GM18861 (cell line): ENCODE measurements at regions not wholly inside any gene's neighbourhood (a gene's known extent, or its start where the extent isn't known, plus 50 kb on each side); places are given as distances from the start of the nearest gene placed in this dataset.

ENCODE experiments used
- ATAC-seq: cut with Tn5 transposase; IDR thresholded peaks from one replicate; pipeline ENCODE4 v1.9.1; 2021; ENCODE audit not compliant: unreplicated experiment

- ATAC-seq = no peak
Measured at GRCh38 chr5:156109317-156110023, 217.5 kb upstream of the SGCD start.

GRCh38 chr5:156119692-156120091 lies 207.3 kb upstream of the SGCD start:
- ATAC-seq = no peak

DNA sequence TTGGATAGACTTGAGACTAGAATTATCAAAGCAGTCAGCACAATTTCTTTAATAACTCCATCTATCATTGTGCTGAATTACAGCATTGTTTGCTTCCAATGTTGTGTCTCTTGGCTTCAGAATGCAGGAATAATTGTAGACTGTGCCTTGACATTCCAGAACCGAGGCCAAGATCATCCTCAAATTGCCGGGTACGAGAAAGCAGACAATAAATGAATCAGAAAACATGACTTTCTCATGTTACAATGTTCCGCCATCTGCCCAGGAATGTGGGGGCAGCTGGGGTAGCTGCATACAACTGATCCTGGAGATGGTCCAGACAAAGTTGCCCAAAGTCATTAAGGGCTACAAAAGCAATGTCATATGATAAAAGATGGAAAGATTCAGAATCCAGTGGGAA lies 206.2 kb upstream of the SGCD start:
- ATAC-seq = no peak

DNA sequence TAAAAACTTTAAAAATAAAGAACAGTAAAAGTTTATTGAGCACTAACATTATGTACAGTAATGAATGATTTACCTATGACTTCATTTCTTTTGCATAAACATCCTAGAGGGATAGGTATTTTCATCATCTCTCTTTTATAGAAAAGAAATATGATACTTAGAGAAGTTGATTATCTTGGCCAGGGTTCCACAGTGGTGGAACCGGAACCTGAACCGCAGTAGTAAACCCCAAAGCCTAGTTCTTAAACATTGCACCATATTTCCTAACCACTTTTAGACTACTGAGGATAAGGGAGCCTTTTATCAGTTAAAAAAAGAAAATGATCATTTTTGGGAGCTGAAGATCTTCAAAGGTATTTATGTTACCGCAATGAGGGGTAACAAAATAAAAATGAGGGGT lies 205.7 kb upstream of the SGCD start:
- ATAC-seq = no peak

DNA sequence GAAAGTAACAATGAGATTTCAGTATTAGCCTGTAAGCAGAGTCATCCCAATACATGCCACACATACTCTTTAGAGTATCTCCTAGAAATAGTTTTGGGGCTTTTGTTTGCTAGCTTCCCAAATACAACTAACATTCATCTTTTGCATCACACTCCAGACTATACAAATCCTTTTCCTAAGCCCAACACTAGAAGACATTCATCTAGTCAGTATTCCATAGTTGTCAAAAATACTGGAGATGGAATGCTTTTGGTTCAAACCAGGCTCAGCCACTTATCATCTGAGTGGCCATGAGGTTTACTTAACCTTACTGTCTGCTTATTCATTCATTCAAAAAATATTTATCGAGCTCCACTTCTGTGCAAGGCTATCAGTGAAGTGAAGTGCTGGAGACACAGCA lies 205.1 kb upstream of the SGCD start:
- no peak for ATAC-seq

DNA sequence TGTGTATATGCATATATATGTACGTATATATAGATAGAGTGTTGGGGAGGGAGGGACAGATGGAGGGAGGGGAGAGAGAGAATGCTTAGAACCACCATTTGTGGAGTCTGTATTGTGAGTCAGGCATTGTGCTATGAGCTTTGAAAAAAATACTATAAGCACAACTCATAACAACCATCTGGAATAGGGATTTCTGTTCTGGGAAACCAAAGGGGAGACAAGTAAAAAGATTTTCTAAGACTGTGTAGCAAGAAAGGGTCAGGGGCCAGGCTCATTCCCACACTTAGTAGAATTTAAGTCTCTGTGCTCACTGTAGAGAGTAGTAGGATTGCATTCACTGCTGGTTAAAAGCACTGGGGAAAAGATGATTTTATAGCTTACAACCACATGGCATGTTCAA lies 202.3 kb upstream of the SGCD start:
- no peak for ATAC-seq

DNA sequence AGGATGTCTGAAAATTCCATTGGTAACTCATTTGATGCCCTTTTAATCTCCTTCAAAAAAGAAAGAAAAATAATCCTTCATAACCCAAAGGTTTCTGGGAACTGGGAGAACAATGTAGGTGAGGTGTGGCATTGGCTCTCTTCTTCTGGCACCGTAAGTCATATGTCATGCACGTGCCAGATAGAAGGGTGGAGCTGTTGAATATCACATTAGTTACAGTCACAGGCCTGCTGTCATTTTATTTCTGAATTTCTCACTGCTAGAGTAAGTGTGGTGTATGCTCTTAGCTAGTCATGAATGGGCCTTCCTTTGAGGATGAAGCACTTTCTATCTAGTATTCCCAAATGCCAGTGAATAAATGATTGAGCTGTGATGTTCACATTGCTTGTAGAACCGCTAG lies 201.8 kb upstream of the SGCD start:
- no peak for ATAC-seq

DNA sequence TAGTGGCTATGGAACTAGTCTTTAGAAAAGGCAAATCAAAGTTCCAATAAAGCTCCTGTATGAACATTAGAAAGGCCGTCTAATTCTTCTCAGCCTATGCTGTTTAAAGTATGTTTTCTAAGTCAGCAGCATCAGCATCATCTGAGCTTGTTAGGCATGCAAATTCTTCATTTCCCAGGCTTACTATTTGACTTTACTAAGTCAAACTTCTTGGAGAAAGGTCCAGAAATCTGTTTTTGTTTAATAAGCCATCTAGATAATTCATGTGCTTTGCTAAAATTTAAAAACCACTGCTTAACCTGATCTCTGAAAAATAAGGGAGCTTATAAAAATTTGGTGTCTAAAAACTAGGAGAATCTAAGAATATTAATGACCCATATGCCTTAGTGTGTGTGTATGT lies 200.2 kb upstream of the SGCD start:
- no peak for ATAC-seq

DNA sequence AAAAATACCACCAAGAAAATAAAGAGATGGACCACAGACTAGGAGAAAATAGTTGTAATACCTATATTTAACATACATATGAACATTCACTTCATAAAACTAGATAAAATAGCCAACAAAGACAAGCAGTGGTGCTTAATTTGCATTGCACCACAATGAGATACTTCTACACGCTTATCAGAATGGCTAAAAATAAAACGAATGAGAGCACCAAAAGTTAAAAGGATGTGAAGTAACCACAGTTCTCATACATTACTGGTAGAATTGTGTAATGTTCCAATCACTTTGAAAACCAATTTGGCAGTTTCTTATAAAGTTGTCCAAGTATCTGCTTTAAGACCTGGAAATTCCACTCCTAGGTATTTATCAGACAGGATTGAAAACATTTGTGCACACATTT lies 198.9 kb upstream of the SGCD start:
- peak; percentile 45 for ATAC-seq

- ATAC-seq = no peak
Measured at GRCh38 chr5:156134216-156134615, 192.7 kb upstream of the SGCD start.

DNA sequence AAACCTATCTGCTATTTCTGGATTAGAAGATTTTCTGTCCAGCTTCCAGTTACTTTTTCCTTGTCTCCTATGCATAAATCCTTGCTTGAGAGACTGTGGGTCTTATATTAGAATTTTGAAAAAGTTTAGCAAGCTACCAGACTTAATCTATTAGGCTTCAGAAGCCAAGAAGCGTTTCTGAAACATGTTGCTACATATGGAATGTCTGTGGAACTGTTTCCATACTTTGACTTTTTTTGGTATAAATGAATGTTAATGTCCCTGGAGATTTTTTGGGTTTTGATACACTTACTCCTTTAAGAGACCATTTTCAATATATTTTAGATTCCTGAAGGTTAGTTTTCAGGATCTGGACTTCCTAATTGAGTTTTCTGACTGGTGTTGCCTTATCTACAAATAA lies 191.4 kb upstream of the SGCD start:
- ATAC-seq = no peak

- ATAC-seq = no peak
Measured at GRCh38 chr5:156137071-156137869, 189.7 kb upstream of the SGCD start.

DNA sequence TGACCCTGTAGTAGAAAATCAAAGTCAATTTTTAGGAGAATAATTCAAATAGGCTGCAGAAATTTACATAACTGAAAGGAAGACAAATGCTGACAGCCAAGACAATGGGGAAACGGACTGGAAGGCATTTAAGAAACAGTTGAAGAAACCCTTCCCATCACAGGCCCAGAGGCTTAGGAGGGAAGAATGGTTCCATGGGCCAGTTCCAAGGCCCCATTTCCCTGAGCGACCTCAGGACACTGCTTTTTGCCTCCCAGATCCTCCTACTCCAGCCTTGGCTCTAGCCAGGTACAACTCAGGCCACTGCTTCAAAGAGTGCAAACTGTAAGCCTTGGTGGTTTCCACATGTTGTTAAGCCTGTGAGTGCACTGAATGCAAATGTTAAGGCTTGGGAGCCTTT lies 184.1 kb upstream of the SGCD start:
- ATAC-seq = no peak

DNA sequence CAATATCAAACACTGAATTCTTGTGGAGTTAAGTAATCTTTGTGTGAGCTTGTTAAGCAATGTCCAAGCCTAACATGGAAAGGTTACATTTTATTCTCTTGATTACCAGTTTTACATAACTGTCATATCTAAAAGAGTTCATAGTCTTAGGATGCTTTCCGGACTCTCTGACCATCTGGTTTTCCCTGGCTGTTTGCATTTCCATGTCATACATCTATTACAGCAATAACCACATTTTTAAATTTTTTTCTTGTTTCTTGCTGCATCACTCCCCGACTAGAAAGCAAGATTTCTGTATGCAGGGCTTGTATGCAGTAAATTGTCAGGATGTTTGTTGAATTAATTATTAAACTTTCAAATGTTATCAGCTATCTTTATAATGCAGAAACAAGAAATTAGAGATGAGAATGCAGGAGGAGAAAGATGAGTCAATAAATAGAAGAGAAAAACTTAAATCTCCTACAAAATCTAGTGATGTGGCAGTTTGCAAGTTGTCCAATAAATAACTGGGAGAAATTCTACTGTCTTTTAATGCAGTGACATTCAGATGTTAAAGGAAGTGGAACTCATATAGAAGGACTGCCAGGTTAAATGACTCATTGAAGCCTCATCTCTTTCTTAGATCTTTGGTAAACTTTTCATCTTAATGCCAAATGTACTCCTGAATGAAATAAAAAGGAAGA lies 179.6 kb upstream of the SGCD start:
- ATAC-seq = no peak

DNA sequence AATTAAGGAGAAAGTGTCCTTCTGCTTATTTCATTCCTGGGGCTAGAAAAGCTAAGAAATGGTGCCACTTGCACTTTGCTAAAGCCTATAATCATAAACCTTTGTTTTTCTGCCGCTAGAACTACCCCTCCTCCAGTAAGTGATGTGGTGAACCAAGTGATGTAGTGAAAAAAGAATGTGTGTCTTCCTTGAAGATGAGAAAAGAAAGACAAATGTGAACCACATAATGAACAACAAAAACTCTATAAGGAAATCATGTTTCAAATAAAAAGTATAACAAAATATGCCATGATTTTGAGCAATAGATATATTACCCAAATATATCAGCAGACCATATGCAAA lies 179.0 kb upstream of the SGCD start:
- ATAC-seq = no peak

- no peak for ATAC-seq
Measured at GRCh38 chr5:156148301-156148700, 178.7 kb upstream of the SGCD start.

DNA sequence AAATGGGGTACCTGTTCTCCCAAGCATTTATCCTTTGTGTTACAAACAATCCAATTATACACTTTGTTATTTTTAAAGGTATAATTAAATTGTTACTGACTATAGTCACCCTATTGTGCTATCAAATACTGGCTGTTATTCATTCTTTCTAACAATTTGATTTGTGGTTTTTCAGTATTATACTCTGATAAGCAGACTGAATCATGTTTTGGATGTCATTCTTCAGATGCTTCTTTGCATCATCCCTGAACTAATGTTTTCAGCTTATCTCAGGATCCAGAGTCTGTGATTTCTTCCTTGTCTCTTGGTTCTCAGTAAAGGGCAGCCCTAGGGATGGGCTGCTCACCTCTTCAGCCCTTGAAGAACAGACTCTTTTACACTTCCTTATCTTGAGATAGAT lies 177.8 kb upstream of the SGCD start:
- no peak for ATAC-seq

DNA sequence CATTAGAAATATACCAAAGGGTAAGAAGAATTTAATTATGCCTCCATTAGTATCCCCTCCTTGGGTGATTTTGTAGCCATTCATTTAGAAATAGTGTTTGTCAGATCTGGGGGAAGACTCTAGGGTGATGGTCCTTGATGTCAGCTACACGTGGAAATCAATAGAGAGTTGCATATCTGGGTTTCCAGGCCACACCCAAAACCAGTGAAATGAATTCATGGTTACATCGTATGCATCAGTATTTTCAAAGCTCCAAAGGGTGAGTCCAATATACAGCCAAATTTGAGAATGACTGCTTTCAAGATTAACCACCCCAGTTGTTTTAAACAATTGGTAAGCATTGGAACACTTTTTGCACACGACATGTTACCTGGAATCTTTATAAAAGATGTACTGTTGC lies 173.4 kb upstream of the SGCD start:
- ATAC-seq = no peak

- ATAC-seq = no peak
Measured at GRCh38 chr5:156154757-156155156, 172.2 kb upstream of the SGCD start.

DNA sequence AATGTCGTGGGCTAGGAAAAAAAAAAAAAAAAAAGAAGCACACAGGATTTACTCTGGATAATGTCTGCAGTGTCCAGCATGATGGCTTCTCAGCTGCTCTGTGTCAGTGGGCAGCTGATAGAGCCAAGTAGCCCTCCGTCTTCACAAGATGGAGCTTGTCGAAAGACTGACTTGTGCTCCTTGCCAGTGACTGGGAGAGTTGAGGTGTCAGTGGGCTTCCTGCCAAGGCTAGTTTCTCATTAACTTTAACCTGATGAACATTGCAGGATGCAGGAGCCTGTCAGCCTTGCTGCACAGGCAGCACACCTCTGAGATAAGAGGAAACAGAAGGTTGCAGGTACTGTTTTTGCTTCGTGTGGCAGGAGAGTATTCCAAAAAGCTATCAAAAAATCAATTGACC lies 171.4 kb upstream of the SGCD start:
- ATAC-seq = no peak

GRCh38 chr5:156164306-156164705 lies 162.7 kb upstream of the SGCD start:
- no peak for ATAC-seq

- no peak for ATAC-seq
Measured at GRCh38 chr5:156169495-156169894, 157.5 kb upstream of the SGCD start.
